ENCODE measurements at regions not wholly inside any gene's neighbourhood (a gene's known extent, or its start where the extent isn't known, plus 50 kb on each side); places are given as distances from the start of the nearest gene placed in this dataset.

DNA sequence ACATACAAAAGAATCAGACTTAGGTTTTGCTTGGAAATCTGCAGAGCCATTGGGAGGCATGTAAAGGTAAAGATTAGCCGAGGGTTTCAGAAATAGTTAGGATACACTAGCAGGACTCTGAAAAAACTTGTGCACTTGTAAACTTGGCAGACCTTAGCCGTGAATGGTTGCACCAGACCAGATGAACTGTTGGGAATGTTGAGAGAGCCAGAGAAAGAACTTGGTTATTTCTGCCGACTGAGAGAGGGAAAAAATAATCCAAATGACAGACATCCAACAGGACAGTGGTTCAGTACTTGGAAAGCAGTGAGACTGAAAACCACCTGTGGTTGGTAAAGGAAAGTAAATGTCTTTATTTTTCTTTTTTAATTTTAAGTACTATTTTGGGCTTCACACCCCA lies 222.5 kb upstream of the DDHD1 start:
- TF ChIP-seq, protein P1, sequence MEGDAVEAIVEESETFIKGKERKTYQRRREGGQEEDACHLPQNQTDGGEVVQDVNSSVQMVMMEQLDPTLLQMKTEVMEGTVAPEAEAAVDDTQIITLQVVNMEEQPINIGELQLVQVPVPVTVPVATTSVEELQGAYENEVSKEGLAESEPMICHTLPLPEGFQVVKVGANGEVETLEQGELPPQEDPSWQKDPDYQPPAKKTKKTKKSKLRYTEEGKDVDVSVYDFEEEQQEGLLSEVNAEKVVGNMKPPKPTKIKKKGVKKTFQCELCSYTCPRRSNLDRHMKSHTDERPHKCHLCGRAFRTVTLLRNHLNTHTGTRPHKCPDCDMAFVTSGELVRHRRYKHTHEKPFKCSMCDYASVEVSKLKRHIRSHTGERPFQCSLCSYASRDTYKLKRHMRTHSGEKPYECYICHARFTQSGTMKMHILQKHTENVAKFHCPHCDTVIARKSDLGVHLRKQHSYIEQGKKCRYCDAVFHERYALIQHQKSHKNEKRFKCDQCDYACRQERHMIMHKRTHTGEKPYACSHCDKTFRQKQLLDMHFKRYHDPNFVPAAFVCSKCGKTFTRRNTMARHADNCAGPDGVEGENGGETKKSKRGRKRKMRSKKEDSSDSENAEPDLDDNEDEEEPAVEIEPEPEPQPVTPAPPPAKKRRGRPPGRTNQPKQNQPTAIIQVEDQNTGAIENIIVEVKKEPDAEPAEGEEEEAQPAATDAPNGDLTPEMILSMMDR (IDR thresholded peaks at IDR 0.05; ENCODE audit: insufficient read depth, low read length) = no peak
- TF ChIP-seq POLR2AphosphoS5 (IDR thresholded peaks at IDR 0.05; ENCODE audit: low read depth) (no peak), GABPA (IDR thresholded peaks at IDR 0.05; ENCODE audit: low read depth) (no peak)
- TF ChIP-seq, protein P2, sequence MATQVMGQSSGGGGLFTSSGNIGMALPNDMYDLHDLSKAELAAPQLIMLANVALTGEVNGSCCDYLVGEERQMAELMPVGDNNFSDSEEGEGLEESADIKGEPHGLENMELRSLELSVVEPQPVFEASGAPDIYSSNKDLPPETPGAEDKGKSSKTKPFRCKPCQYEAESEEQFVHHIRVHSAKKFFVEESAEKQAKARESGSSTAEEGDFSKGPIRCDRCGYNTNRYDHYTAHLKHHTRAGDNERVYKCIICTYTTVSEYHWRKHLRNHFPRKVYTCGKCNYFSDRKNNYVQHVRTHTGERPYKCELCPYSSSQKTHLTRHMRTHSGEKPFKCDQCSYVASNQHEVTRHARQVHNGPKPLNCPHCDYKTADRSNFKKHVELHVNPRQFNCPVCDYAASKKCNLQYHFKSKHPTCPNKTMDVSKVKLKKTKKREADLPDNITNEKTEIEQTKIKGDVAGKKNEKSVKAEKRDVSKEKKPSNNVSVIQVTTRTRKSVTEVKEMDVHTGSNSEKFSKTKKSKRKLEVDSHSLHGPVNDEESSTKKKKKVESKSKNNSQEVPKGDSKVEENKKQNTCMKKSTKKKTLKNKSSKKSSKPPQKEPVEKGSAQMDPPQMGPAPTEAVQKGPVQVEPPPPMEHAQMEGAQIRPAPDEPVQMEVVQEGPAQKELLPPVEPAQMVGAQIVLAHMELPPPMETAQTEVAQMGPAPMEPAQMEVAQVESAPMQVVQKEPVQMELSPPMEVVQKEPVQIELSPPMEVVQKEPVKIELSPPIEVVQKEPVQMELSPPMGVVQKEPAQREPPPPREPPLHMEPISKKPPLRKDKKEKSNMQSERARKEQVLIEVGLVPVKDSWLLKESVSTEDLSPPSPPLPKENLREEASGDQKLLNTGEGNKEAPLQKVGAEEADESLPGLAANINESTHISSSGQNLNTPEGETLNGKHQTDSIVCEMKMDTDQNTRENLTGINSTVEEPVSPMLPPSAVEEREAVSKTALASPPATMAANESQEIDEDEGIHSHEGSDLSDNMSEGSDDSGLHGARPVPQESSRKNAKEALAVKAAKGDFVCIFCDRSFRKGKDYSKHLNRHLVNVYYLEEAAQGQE (IDR thresholded peaks at IDR 0.05; ENCODE audit: insufficient replicate concordance, low read depth) = no peak

Measured in HL-60 (cell line).